ENCODE measurements at regions not wholly inside any gene's neighbourhood (a gene's known extent, or its start where the extent isn't known, plus 50 kb on each side); places are given as distances from the start of the nearest gene placed in this dataset.

DNA sequence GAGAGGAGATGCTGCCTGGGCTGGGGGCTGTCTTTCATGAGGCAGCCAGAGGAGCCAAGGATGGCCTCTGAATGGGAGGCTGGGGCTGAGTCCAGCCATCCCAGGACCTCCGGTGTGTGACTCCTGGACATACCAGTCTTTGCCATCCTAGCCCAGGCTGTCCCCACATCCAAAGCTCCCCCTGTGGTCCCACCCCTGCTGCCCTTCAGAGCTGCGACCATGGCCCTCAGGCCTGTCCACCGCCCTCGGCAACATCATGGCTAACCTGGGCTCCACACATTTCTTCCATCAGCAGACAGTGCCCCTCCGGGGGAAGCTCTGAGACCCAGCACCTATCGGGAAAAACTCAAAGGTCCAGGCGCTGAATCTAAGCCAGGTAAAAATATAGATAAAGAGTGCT lies 324.4 kb downstream of the MN1 start:
- no peak for TF ChIP-seq POLR2A (IDR thresholded peaks at IDR 0.05)
- TF ChIP-seq, protein P1, sequence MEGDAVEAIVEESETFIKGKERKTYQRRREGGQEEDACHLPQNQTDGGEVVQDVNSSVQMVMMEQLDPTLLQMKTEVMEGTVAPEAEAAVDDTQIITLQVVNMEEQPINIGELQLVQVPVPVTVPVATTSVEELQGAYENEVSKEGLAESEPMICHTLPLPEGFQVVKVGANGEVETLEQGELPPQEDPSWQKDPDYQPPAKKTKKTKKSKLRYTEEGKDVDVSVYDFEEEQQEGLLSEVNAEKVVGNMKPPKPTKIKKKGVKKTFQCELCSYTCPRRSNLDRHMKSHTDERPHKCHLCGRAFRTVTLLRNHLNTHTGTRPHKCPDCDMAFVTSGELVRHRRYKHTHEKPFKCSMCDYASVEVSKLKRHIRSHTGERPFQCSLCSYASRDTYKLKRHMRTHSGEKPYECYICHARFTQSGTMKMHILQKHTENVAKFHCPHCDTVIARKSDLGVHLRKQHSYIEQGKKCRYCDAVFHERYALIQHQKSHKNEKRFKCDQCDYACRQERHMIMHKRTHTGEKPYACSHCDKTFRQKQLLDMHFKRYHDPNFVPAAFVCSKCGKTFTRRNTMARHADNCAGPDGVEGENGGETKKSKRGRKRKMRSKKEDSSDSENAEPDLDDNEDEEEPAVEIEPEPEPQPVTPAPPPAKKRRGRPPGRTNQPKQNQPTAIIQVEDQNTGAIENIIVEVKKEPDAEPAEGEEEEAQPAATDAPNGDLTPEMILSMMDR (IDR thresholded peaks at IDR 0.05) = no peak
- intact Hi-C loops (cut with DNase I) = no loop called here
- Histone ChIP-seq H3K27me3 (no peaks in the 10 kb centered on the region), H3K27ac (no peak overlapping the region), H3K4me1 (replicated peaks in 1 of 2) (no peaks in the 10 kb centered on the region), H3K4me3 (no peak overlapping the region), H3K36me3 (replicated peaks in 1 of 2) (no peaks in the 10 kb centered on the region), H3K9me3 (replicated peaks in 1 of 3) (no peaks in the 10 kb centered on the region)
- 74 to 85% (median 79%) methylated on average over 6 to 7 of the region's 7 CpGs for WGBS, 4 donors
- DNase-seq = no peak

DNA sequence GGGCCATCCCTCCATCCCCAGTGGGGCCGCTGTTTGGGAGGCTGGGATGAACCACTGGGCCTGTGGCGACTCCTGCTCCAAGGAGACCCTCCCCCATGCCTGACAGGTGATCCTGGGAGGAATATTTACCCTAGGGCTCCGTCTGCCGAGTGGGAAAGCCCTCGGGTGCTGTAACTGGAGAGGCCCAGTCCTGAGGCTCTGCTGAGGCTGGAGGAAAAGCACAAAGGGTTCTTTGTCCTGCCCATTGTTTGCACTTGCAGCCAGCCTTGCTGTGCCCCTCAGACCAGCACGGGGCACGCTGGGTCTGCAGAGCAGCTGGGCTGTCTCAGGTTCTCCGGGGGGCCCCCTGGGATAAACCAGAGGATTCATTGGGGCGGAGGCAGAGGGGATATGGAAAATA lies 321.1 kb downstream of the MN1 start:
- intact Hi-C loops (cut with DNase I) = no loop called here
- no peak for DNase-seq
- H3K27ac ChIP-seq = no peak overlapping the region
- WGBS, 4 donors = 57 to 65% (median 63%) methylated on average over 9 of the region's 9 CpGs
- no peaks in the 10 kb centered on the region for H3K36me3 ChIP-seq (replicated peaks in 1 of 2)
- H3K9me3 ChIP-seq (replicated peaks in 1 of 3) = no peaks in the 10 kb centered on the region
- H3K4me3 ChIP-seq = no peak overlapping the region
- H3K4me1 ChIP-seq (replicated peaks in 1 of 2) = no peaks in the 10 kb centered on the region
- H3K27me3 ChIP-seq = no peaks in the 10 kb centered on the region
- no peak for TF ChIP-seq POLR2A (IDR thresholded peaks at IDR 0.05)
- TF ChIP-seq, protein P1 (IDR thresholded peaks at IDR 0.05) = no peak

DNA sequence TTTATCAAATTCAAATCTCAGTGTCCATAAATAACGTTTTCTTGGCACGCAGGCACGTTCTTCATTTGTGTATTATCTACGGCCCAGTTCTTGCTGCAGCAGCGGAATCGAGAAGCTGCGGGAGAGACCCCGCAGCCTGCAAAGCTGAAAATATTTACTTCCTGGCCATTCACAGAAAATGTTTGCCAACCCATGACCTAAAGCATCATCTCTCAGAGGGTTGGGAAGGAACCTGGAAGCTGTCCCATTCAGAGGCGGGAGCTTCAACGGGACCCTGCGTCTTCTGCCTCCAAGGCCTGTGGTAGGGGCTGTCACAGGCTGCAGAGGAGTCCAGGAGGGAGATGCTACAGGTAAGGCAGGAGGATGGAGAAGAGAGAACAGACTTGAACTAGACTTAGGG lies 319.2 kb downstream of the MN1 start:
- TF ChIP-seq POLR2A (IDR thresholded peaks at IDR 0.05) = no peak
- TF ChIP-seq, protein P1 (IDR thresholded peaks at IDR 0.05) = no peak
- intact Hi-C loops (cut with DNase I) = no loop called here
- Histone ChIP-seq H3K36me3 (replicated peaks in 1 of 2) (no peaks in the 10 kb centered on the region), H3K4me1 (replicated peaks in 1 of 2) (no peaks in the 10 kb centered on the region), H3K27me3 (no peaks in the 10 kb centered on the region), H3K4me3 (no peak overlapping the region), H3K9me3 (replicated peaks in 1 of 3) (no peaks in the 10 kb centered on the region), H3K27ac (no peak overlapping the region)
- DNase-seq = no peak
- 30 to 57% (median 54%) methylated on average over 11 of the region's 11 CpGs for WGBS, 4 donors

DNA sequence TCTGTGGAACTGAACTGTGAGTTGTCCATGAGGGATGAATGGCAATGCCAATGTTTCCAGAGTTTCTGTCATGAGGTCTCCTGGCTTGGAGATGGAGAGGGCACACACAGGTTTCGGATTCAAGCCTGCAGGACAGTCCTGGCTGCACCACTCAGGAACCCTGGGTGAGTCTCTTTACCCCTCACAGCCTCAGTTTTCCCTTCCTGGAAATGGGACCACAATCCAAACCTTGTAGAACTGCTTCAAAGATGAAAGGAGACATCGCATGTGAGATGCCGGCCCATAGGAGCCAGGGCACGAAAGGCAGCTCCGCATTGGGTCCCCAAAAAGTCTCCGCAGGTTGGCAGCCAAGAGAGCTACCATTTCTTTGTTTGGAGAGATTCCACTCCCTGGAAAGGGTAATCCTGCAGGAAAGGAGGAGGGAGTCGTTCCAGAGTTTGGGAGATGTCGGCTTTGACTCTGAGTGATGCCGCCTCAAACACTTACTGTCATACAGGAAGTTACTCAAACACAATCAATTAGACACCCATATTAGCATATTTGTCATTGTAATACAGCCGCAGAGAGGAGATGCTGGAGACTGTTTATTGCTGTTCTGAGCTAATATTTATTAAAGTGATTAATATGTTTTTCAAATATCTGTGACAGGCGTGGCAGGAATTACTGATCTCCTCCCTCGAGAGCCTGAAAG lies 318.3 kb downstream of the MN1 start:
- WGBS, 4 donors = 63 to 77% (median 72%) methylated on average over 8 to 12 of the region's 12 CpGs
- intact Hi-C loops (cut with DNase I) = no loop called here
- Histone ChIP-seq H3K36me3 (replicated peaks in 1 of 2) (no peaks in the 10 kb centered on the region), H3K27me3 (no peaks in the 10 kb centered on the region), H3K4me3 (no peak overlapping the region), H3K9me3 (replicated peaks in 1 of 3) (no peaks in the 10 kb centered on the region), H3K27ac (no peak overlapping the region), H3K4me1 (replicated peaks in 1 of 2) (no peaks in the 10 kb centered on the region)
- no peak for TF ChIP-seq POLR2A (IDR thresholded peaks at IDR 0.05)
- TF ChIP-seq, protein P1 (IDR thresholded peaks at IDR 0.05) = no peak
- DNase-seq = no peak

All from adrenal gland (tissue), 9 donors.